Immature natural killer cell (primary cell): ENCODE measurements at regions not wholly inside any gene's neighbourhood (a gene's known extent, or its start where the extent isn't known, plus 50 kb on each side); places are given as distances from the start of the nearest gene placed in this dataset.

Experiments
- DNase-seq, 3 donors: peaks; one replicate each; pipeline ENCODE4 v3.0.0; 2022; ENCODE audit warnings: mixed read lengths in 1 of 3
- H3K27ac Mint-ChIP-seq, 6 donors: one replicate each; pipeline ENCODE4 v1.8.0; 2020; ENCODE audit warnings: mixed read lengths in 6 of 6, mild to moderate bottlenecking in 5 of 6, inconsistent platforms in 4 of 6, moderate library complexity in 3 of 6
- H3K27me3 Mint-ChIP-seq, 3 donors: one replicate each; pipeline ENCODE4 v1.8.0; 2020 to 2021; ENCODE audit warnings: low read depth in 3 of 3, mild to moderate bottlenecking in 3 of 3, mixed read lengths in 3 of 3, moderate library complexity in 3 of 3, inconsistent platforms in 1 of 3
- H3K36me3 Mint-ChIP-seq, 3 donors: one replicate each; pipeline ENCODE4 v1.8.0; 2020; ENCODE audit warnings: mixed read lengths in 3 of 3, inconsistent platforms in 2 of 3, mild to moderate bottlenecking in 2 of 3
- H3K4me1 Mint-ChIP-seq, 2 donors: one replicate each; pipeline ENCODE4 v1.8.0; 2020; ENCODE audit warnings: inconsistent platforms in 2 of 2, mild to moderate bottlenecking in 2 of 2, mixed read lengths in 2 of 2, moderate library complexity in 1 of 2
- H3K4me3 Mint-ChIP-seq, 5 donors: one replicate each; pipeline ENCODE4 v1.8.0; 2020; ENCODE audit warnings: mild to moderate bottlenecking in 5 of 5, mixed read lengths in 5 of 5, inconsistent platforms in 3 of 5, moderate library complexity in 3 of 5
- H3K9me3 Mint-ChIP-seq, 6 donors: one replicate each; pipeline ENCODE4 v1.8.0; 2020; ENCODE audit warnings: mild to moderate bottlenecking in 6 of 6, mixed read lengths in 6 of 6, inconsistent platforms in 4 of 6, moderate library complexity in 3 of 6

DNA sequence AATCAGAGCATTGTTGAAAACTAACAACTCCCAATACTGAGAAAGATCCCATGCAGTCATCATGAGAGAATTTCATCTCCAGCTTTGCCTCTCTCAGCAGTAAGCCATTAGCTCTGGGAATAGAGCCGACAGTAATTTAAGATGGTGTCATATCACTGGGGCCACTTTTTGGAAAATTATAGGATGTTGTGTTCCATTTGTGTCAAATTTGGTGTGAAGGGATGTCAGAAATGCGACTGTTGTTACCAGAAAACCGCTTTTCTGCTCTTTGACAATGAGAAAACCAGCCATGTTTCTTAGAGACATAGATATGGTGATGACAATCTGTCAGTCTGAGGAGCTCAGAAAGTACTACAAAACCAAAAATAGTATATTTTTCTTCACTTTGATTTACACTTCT is 106.3 kb upstream of the KHDRBS2 start:
- Mint-ChIP-seq H3K9me3 (peaks cover 17 to 63% (median 34%) of the 10 kb centered on the region in 6 donors), H3K4me3 (no peak overlapping the region), H3K27me3 (no peaks in the 10 kb centered on the region), H3K36me3 (peaks cover 0 to 7% (median 0%) of the 10 kb centered on the region in 3 donors), H3K27ac (no peak overlapping the region), H3K4me1 (no peaks in the 10 kb centered on the region)
- no peak for DNase-seq

DNA sequence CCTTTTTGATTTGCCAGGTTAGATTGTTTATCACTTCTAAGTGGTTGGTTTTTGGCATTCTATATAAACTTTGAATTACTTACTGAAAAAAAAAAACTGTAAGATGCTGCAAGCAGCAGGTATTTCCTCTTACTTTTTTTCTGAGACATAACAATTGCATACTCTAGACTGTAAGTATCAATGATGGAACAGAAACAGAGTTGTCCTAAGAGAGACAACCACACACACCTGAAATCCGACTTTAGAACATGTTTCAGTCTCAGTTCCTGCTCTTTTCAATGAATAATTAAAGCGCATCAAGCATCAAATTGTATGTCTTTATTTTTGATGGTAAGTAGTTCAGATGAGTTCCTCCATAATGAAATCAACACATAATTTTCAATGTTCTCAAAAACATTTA is 105.3 kb upstream of the KHDRBS2 start:
- H3K27ac Mint-ChIP-seq: no peak overlapping the region
- H3K4me3 Mint-ChIP-seq: no peak overlapping the region
- no peak for DNase-seq
- H3K4me1 Mint-ChIP-seq: no peaks in the 10 kb centered on the region
- H3K36me3 Mint-ChIP-seq: peaks cover 0 to 7% (median 0%) of the 10 kb centered on the region in 3 donors
- peaks cover 13 to 60% (median 29%) of the 10 kb centered on the region in 6 donors for H3K9me3 Mint-ChIP-seq
- no peaks in the 10 kb centered on the region for H3K27me3 Mint-ChIP-seq

DNA sequence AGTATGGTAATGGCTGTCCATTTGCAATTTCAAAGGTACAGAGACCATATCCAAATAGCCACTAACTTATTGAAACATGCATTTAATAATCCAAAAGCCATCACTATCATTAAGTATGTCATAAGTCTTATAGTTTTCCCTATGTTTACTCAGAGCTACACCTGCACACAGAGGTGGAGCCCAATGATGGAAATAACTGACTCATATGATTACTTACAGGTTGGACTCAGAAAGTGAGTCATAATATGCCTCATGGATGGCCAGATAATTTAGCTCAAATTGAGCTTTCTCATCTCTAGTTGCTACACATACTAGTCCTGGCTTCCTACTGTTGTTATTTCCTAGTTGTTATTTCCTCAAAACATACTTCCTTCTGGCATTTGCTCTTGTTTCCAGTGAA is 104.4 kb upstream of the KHDRBS2 start:
- H3K4me3 Mint-ChIP-seq: no peak overlapping the region
- DNase-seq: no peak
- H3K4me1 Mint-ChIP-seq: no peaks in the 10 kb centered on the region
- peaks cover 12 to 59% (median 27%) of the 10 kb centered on the region in 6 donors for H3K9me3 Mint-ChIP-seq
- no peak overlapping the region for H3K27ac Mint-ChIP-seq
- no peaks in the 10 kb centered on the region for H3K27me3 Mint-ChIP-seq
- H3K36me3 Mint-ChIP-seq: peaks cover 0 to 7% (median 0%) of the 10 kb centered on the region in 3 donors

DNA sequence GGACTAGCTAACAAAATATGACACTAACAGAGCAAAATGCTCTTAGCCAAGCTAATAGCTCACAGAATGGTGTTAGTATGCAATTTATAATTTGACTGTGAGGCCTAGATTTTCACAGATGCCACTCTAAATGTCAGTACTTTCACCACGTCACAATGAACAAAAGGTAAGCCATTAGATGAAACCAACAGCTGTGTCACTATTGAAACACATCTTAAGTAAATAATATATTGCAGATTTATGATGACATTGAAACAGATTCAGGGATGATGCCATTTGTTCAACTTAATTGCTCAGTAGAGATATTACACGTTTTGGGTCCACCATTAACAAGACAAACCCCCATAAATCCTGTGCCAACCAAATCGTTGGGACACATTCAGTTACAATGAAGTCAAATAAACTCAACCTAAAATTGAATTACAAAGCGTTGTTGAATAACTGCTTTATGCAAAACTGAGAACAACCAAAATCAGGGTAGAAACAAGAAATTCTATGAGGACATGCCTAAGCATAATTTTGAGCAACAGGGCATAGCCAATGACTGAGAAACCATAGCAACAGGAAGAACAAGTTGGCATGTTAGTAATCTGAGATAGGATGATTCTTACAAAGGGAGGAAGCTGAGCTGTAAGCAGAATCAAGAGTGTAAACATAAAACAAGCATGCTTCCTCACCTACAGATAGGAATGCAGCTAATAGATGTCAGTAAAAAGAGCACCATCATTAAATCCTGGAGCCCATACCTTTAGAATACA is 85.6 kb upstream of the KHDRBS2 start:
- H3K9me3 Mint-ChIP-seq: peaks cover 13 to 44% (median 19%) of the 10 kb centered on the region in 6 donors
- H3K36me3 Mint-ChIP-seq: peaks cover 0 to 9% (median 0%) of the 10 kb centered on the region in 3 donors
- H3K4me1 Mint-ChIP-seq: no peaks in the 10 kb centered on the region
- no peak for DNase-seq
- no peak overlapping the region for H3K27ac Mint-ChIP-seq
- H3K27me3 Mint-ChIP-seq: no peaks in the 10 kb centered on the region
- H3K4me3 Mint-ChIP-seq: no peak overlapping the region

DNA sequence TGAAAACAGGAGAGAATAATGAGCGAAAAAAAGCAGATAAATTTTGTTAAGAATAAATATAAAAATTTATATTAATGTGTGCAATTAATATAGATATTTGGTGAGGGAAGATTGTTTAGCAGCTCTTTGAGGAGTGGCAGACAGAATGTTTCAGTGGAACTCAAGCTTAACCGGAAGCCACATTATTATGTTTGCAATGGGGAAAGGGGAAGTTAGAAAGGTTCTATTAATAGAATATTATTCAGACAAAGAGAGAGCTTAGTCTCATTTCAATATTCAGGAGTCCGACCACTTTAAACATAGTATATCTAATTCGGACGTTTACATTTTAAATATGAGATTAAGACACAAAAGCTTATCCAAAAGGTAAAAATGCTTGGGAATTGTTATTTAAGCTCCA is 81.6 kb upstream of the KHDRBS2 start:
- Mint-ChIP-seq H3K27ac (no peak overlapping the region), H3K4me3 (no peak overlapping the region), H3K27me3 (no peaks in the 10 kb centered on the region), H3K36me3 (peaks cover 0 to 3% (median 0%) of the 10 kb centered on the region in 3 donors), H3K9me3 (peaks cover 4 to 32% (median 9%) of the 10 kb centered on the region in 6 donors), H3K4me1 (no peaks in the 10 kb centered on the region)
- DNase-seq: no peak

DNA sequence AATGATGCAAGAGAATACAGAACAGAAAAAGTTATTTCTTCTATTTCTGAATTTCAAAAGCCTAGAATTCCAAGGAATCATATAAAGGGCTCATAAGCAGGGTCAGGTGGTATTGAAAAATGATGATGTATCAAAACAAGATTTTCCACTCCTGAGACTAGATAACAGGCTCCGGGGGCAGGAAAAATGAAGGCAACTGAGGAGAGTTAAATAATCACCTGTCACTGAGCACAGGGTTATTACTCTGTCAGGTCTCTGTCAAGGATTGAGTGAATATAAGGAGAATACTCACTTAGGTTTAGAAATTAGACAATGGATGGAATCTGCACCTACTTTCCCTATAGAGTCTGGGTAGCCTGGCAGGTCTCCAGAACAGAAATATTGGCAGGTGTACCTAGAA is 76.1 kb upstream of the KHDRBS2 start:
- Mint-ChIP-seq H3K27ac (no peak overlapping the region), H3K9me3 (peaks cover 4 to 22% (median 17%) of the 10 kb centered on the region in 6 donors), H3K4me3 (no peak overlapping the region), H3K4me1 (no peaks in the 10 kb centered on the region), H3K27me3 (peaks cover 0 to 5% (median 0%) of the 10 kb centered on the region in 3 donors), H3K36me3 (peaks cover 0 to 3% (median 0%) of the 10 kb centered on the region in 3 donors)
- DNase-seq: no peak

DNA sequence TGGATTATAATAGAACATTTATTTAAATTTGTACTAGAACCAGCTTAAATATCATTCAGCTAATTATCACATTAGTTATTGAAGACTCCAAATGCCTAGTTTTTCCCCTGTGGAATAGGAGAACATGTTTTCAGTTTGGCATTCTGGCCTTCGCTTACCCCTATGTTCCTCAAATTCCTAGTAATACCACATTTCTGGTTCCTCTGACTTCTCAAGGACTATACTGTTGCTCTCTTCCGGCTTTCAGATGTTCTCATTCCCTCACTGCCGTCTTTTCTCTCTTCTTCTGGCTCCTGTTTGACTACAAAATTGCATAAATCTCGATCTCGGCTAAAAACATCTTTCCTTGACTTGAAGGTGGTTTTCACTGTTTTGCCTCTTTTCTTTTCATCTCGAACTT is 71.8 kb upstream of the KHDRBS2 start:
- Mint-ChIP-seq H3K9me3 (peaks cover 3 to 25% (median 15%) of the 10 kb centered on the region in 6 donors), H3K27me3 (peaks cover 0 to 5% (median 0%) of the 10 kb centered on the region in 3 donors), H3K27ac (no peak overlapping the region), H3K4me3 (no peak overlapping the region), H3K4me1 (no peaks in the 10 kb centered on the region), H3K36me3 (no peaks in the 10 kb centered on the region)
- no peak for DNase-seq

DNA sequence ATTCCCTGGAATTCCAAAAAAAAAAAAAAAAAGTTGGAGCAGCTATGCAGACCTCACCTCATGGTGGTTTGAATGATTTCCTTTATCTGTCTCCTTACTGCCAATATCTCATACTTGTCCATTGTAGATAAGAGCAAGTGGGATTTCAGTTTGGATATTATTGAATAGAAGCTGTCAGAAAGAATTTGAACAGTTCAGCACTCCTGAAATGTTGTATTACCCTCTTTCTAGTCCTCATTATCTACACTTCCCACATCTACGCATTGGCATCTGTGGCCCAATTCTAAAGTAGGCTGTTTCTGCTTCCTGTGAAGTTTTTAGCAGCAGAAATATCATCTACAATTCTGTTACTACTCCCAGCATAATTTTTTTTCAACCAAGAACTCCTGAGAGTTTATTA is 68.2 kb upstream of the KHDRBS2 start:
- no peak overlapping the region for H3K4me3 Mint-ChIP-seq
- H3K9me3 Mint-ChIP-seq: peaks cover 2 to 22% (median 12%) of the 10 kb centered on the region in 6 donors
- H3K27ac Mint-ChIP-seq: no peak overlapping the region
- H3K4me1 Mint-ChIP-seq: no peaks in the 10 kb centered on the region
- DNase-seq: no peak
- peaks cover 0 to 5% (median 0%) of the 10 kb centered on the region in 3 donors for H3K27me3 Mint-ChIP-seq
- no peaks in the 10 kb centered on the region for H3K36me3 Mint-ChIP-seq

- no peak overlapping the region for H3K27ac Mint-ChIP-seq
- H3K36me3 Mint-ChIP-seq: no peaks in the 10 kb centered on the region
- H3K4me3 Mint-ChIP-seq: no peak overlapping the region
- no peak for DNase-seq
- peaks cover 2 to 53% (median 28%) of the 10 kb centered on the region in 6 donors for H3K9me3 Mint-ChIP-seq
- peaks cover 0 to 2% (median 0%) of the 10 kb centered on the region in 3 donors for H3K27me3 Mint-ChIP-seq
- H3K4me1 Mint-ChIP-seq: no peaks in the 10 kb centered on the region
These were observed 60.1 kb upstream of the KHDRBS2 start for GRCh38 chr6:62345962-62346689.

DNA sequence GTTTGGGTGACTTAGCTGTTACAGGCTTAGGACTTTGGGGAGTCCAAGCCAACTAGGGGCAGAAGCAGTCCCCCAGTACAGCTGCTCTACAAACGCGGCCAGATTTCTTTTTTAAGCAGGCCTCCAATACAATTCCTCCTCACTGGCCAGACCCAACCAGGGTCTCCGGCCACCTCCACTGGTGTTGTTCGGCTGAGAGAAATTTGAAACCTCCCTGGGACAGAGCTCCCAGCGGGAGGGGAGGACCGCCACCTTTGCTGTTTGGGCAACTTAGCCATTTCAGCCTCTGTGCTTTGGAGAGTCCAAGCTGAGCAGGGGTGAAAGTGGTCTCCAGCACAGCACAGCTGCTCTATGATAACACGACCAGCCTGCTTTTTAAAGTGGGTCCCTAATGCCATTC is 59.4 kb upstream of the KHDRBS2 start:
- Mint-ChIP-seq H3K36me3 (no peaks in the 10 kb centered on the region), H3K27ac (no peak overlapping the region), H3K4me3 (no peak overlapping the region), H3K27me3 (peaks cover 0 to 2% (median 0%) of the 10 kb centered on the region in 3 donors), H3K4me1 (no peaks in the 10 kb centered on the region), H3K9me3 (peaks cover 2 to 59% (median 32%) of the 10 kb centered on the region in 6 donors)
- no peak for DNase-seq

- H3K4me1 Mint-ChIP-seq: no peaks in the 10 kb centered on the region
- no peak overlapping the region for H3K4me3 Mint-ChIP-seq
- no peak overlapping the region for H3K27ac Mint-ChIP-seq
These were observed 58.8 kb upstream of the KHDRBS2 start for GRCh38 chr6:62344850-62345249.

GRCh38 chr6:62338477-62338876 is 52.5 kb upstream of the KHDRBS2 start:
- no peak for DNase-seq
- Mint-ChIP-seq H3K9me3 (peaks cover 12 to 83% (median 47%) of the 10 kb centered on the region in 6 donors), H3K27ac (no peak overlapping the region), H3K36me3 (peaks cover 0 to 4% (median 0%) of the 10 kb centered on the region in 3 donors), H3K27me3 (peaks cover 0 to 2% (median 0%) of the 10 kb centered on the region in 3 donors), H3K4me3 (no peak overlapping the region), H3K4me1 (no peaks in the 10 kb centered on the region)

More at GRCh38 chr6:62344850-62345249, 58.8 kb upstream of the KHDRBS2 start:
- Mint-ChIP-seq H3K9me3 (peaks cover 2 to 65% (median 36%) of the 10 kb centered on the region in 6 donors), H3K27me3 (peaks cover 0 to 2% (median 0%) of the 10 kb centered on the region in 3 donors), H3K36me3 (no peaks in the 10 kb centered on the region)
- no peak for DNase-seq
